Suppressor macrophage treated with lipopolysaccharide for 1 hour (primary cell): ENCODE measurements at regions not wholly inside any gene's neighbourhood (a gene's known extent, or its start where the extent isn't known, plus 50 kb on each side); places are given as distances from the start of the nearest gene placed in this dataset.

Experiments used
- DNase-seq, 3 donors: peaks; one replicate each; pipeline ENCODE4 v3.0.0-alpha.2; 2020 to 2022

- no peak for DNase-seq
These were observed 69.5 kb upstream of the SSX2IP start for GRCh38 chr1:84759756-84760155.

- peak; percentile 36 to 39 (median 39) for DNase-seq
These were observed 68.8 kb upstream of the SSX2IP start for GRCh38 chr1:84758968-84759491.

- no peak for DNase-seq
These were observed 68.2 kb upstream of the SSX2IP start for GRCh38 chr1:84758476-84758875.

- no peak for DNase-seq
These were observed 67.0 kb upstream of the SSX2IP start for GRCh38 chr1:84757301-84757700.

GRCh38 chr1:84756455-84757082, 66.3 kb upstream of the SSX2IP start:
- no peak for DNase-seq

GRCh38 chr1:84756001-84756400, 65.7 kb upstream of the SSX2IP start:
- no peak for DNase-seq

GRCh38 chr1:84755216-84755615, 65.0 kb upstream of the SSX2IP start:
- no peak for DNase-seq

GRCh38 chr1:84754386-84754703, 64.1 kb upstream of the SSX2IP start:
- DNase-seq: no peak

GRCh38 chr1:84753516-84754385, 63.5 kb upstream of the SSX2IP start:
- peak; percentile 70 to 84 (median 81) for DNase-seq

- DNase-seq: no peak
These were observed 60.0 kb upstream of the SSX2IP start for GRCh38 chr1:84750110-84750730.

- DNase-seq: no peak
These were observed 59.2 kb upstream of the SSX2IP start for GRCh38 chr1:84749427-84749826.

GRCh38 chr1:84748364-84748763, 58.1 kb upstream of the SSX2IP start:
- no peak for DNase-seq

GRCh38 chr1:84745857-84746256, 55.6 kb upstream of the SSX2IP start:
- DNase-seq: no peak

- DNase-seq: no peak
These were observed 53.6 kb upstream of the SSX2IP start for GRCh38 chr1:84743896-84744295.

- DNase-seq: no peak
These were observed 52.4 kb upstream of the SSX2IP start for GRCh38 chr1:84742653-84743052.

GRCh38 chr1:84740050-84740714, 49.9 kb upstream of the SSX2IP start:
- DNase-seq: no peak
